ENCODE measurements at regions not wholly inside any gene's neighbourhood (a gene's known extent, or its start where the extent isn't known, plus 50 kb on each side); places are given as distances from the start of the nearest gene placed in this dataset.

GRCh38 chr2:105150231-105150630 lies 91.3 kb upstream of the GPR45 start:
- DNase-seq, result no peak

- DNase-seq, result no peak
Measured at GRCh38 chr2:105154119-105154818, 87.3 kb upstream of the GPR45 start.

GRCh38 chr2:105156166-105156565 lies 85.4 kb upstream of the GPR45 start:
- no peak for DNase-seq

DNA sequence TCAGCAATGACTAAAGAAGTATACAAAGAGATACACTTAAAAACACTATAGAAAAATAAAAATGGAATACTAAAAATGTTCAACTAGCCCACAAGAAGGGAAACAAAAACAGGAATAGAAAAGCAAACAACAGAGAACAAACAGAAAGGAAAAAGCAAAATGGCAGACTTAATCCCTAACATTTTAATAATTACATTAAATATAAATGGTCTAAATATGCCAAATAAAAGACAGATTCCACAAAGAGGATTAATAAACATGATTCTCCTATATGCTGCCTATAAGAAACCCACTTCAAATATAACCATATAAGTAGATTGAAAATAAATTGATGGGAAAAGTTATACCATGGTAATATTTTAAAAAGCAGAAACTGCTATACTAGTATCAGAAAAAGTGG lies 83.5 kb upstream of the GPR45 start:
- DNase-seq, result no peak

GRCh38 chr2:105166688-105167087 lies 74.9 kb upstream of the GPR45 start:
- no peak for DNase-seq

GRCh38 chr2:105168543-105168942 lies 73.0 kb upstream of the GPR45 start:
- DNase-seq, result no peak

GRCh38 chr2:105175231-105175630 lies 66.3 kb upstream of the GPR45 start:
- DNase-seq, result no peak

DNA sequence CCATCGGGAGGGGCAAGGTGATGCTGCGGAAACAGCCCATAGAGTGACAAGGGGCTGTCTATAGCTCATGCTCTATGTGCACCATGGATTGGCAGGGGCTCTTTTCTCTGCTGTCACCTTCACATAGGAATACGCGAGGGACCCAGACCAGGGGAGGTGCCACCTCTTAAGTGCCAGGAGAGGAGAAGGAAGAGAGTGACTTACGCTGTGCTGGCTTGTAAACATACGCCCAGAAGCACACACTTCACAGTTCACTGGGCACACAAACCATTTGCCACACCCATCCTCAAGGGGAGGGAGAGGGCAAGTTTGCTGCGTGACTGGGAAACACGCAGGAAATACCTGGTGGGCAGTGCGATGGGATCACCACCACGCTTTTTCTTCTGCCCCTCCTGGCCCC lies 65.1 kb upstream of the GPR45 start:
- DNase-seq, result no peak

DNA sequence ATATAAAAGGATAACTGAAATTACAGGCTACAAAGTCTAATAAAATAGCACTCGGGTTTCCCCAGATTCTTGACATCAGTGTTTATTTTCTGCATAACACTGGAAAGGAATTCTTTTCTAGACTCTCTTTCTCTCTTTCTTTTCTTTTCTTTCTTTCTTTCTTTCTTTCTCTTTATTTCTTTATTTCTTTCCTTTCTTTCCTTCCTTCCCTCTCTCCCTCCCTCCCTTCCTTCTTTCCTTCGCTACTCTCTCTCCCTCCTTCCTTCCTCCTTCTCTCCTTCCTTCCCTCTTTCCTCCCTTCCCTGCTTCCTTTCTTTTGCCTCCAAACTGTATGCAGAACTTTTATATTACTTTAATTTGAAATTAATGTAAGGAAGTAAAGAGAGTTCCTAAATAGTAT lies 64.5 kb upstream of the GPR45 start:
- no peak for DNase-seq

DNA sequence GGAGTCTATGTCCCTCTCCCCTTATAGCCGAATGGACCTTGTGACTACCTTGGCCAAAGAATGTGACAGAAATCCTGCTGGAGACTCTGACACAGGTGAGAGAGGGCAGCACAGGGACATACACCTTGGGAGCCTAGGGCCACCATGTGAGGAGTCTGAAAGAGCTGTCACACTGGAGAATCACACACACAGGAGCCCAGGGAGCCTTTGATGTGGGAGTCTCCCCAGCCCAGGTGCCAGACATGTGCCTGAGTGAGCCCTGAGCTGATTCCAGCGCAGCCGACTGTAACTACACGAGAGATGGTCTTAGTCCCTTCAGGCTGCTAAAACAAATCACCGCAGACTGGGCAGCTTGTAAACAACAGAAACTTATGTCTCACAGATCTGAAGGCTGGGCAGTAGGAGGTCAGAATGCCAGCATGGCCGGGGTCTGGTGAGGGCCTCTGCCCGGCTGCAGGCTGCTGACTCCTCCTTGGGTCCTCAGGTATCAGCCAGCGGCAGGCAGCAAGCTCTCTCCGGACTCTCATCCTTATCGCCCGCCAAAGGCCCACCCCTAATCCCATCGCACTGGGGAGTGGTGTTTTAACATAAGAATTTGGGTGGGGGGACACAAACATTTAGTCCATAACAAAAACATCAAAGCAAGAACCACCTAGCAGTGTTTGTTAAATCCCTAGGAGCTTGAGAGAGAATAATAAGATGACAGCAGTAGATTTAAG lies 63.8 kb upstream of the GPR45 start:
- DNase-seq, result no peak

DNA sequence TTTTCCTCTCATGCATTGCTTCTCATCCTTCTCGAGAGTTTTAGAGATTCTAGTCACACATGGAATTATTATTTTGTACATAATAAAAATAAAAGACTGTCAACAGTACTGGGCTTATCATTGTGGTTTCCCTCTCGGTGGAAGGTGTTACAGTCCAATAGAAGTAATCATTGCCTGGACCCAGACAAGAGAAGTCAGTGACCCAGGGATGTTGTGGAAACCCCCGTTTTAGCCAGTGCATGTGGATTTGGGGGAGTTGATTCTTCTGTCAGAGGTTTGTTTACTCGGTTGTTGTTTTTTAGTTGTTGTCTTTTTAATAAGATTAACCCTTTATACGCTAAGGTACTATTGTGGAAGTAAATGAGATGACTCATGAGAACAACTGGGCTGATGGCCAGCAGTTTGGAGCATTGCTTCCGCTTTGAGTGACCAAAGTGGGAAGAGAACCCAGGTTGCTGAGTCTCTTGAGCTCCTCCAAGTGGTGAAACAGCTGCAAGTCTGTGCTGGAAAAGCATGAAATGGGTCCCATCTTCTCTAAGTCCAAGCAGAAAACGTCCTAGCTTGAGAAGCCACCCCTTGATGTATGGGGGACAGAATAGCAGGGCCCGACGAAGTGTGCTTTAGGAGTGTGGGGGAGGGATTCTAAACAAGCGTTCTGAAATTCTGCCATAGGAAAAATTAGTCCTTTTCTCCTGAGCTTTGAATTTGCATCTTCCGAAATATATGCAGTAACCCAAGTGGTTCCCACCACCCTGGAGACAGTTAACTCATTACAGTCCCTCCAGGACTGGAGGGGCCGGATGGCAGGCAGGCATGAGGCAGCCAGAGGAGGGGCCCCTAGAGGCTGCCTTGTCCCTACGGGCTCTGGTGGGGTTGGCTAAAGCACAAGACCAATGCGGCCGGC lies 61.8 kb upstream of the GPR45 start:
- peak; percentile 78 for DNase-seq

GRCh38 chr2:105180491-105180972 lies 61.0 kb upstream of the GPR45 start:
- no peak for DNase-seq

- DNase-seq, result no peak
Measured at GRCh38 chr2:105181282-105181681, 60.3 kb upstream of the GPR45 start.

DNA sequence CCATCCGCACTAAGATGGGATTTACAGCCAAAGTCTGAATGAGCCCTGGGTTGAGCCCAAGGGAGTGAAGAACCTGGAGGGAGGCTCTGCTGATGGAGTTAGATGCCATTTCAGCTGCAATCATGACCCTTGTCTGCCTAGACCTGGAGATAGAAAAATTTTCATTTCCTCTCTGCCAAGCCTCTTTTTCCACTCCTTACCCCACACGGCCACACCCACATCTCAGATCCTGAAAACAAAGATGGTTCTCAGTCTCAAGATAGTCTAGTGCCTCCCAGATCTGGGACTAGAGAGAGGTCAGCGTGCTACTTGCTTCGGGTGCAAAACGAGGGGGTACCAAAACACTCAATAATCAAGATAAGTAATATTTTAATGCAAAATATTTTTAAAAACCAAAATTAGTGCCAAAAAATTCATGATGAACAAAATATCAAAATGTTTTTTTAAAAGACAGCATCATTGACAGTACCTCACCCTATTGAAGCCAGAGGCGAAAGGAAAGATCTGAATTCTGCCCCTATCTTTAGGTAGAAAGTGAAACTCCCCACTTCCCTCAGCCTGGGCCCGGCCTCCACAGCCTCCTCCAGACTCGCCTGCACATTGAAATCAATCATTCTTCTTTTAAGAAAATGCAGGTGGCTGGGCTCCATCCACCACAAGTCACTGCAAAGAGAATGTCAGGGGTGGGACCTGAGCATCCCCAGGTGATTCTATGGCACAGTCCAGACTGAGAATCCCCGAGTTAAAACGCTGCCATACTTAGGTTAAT lies 57.8 kb upstream of the GPR45 start:
- DNase-seq, result no peak

DNA sequence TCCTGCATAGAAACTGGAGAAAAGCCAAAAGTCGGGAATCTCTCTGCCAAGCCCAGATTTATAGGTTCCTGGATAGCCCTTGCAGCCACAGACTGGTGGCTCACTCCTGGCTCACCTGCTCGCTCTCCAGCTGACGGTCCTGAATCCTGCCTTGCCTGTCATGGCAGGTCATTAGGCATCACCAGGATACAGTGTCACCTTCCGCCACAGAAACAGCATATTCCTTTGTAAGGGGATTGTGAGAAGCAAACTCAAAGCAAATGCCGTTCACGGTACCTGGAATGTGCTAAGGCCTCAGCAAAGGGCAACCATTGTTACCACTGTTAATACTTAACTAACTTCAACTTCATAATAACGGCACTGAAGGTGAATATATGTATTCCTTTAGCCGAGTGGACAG lies 57.1 kb upstream of the GPR45 start:
- DNase-seq, result no peak

DNA sequence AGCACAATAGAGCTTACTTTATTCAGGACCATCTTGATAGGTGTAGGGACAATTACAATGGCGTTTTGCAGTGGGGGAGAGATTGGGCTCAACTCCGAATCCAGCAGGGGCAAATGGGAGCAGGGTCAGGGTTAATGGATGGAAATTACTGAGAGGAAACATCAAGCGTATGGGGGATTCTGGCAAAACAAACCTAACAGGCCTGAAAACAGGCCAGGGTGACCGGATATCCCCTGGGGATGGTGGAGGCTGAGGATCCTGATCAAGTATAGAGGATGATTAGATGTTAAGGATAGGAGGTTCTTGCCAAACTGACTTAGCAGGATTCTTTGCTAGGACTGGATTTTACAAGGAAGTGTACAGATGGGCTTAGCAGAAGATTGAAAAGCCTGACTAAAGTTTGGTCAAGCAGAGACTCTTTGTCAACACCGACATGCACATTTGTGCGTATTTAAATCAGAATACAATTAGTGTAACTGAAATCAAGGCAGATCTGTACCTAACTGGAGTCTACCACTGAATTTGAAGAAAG lies 54.5 kb upstream of the GPR45 start:
- DNase-seq, result no peak

GRCh38 chr2:105187531-105187930 lies 54.0 kb upstream of the GPR45 start:
- DNase-seq, result no peak

GRCh38 chr2:105188343-105188742 lies 53.2 kb upstream of the GPR45 start:
- no peak for DNase-seq

Data from hematopoietic multipotent progenitor cell treated with erythropoietin and hydrocortisone succinate and interleukin-3 and kit ligand, for 8 days (in vitro differentiated cells).